Caco-2 (cell line): ENCODE measurements at regions not wholly inside any gene's neighbourhood (a gene's known extent, or its start where the extent isn't known, plus 50 kb on each side); places are given as distances from the start of the nearest gene placed in this dataset.
"Not testable (repeated sequence)": the region's sequence is repeated elsewhere in the genome, so short reads cannot be mapped to it uniquely, and the experiment has no call there.

Experiments
- BruUV-seq: library from RNA; stranded (reverse); fragments of 400-500 nt; replicated peaks from 2 replicates; lab custom pipeline; 2021; lab: Mats Ljungman, UMichigan
- CTCF ChIA-PET: fragments of 300-600 bp; sonication (Branson Sonifier 250); formaldehyde crosslinking; loops from one replicate; lab custom pipeline; 2022; ENCODE audit warnings: antibody characterized with exemption; lab: Charles Lee
- POLR2A ChIA-PET: fragments of 300-600 bp; sonication (Branson Sonifier 250); formaldehyde crosslinking; loops from one replicate; lab custom pipeline; 2022; ENCODE audit warnings: antibody characterized with exemption; lab: Charles Lee
- DNase-seq, 2 experiments: peaks; one replicate each; pipeline versions ENCODE4 v3.0.0 to v3.0.0-alpha.2; 2020 to 2022
- H3K27me3 ChIP-seq: replicated peaks from 2 replicates; pipeline ENCODE4 v1.6.0; 2011; ENCODE audit warnings: low read length; ENCODE audit not compliant: control insufficient read depth, insufficient read depth
- H3K36me3 ChIP-seq: 2 replicates; pipeline ENCODE4 v1.5.1; 2011; ENCODE audit warnings: low read length; ENCODE audit not compliant: control insufficient read depth, insufficient read depth
- H3K4me1 ChIP-seq: fragments of 250-450 bp; sonication (Bioruptor Pico); 2 replicates; pipeline ENCODE4 v1.5.1; 2020; ENCODE audit warnings: mild to moderate bottlenecking
- H3K4me3 ChIP-seq: 2 replicates; pipeline ENCODE4 v1.5.1; 2011; ENCODE audit warnings: low read depth, mild to moderate bottlenecking, control low read depth, low read length
- H3K9me3 ChIP-seq: fragments of 250-450 bp; sonication (Bioruptor Pico); 2 replicates; pipeline ENCODE4 v1.5.1; 2020; ENCODE audit warnings: mild to moderate bottlenecking, moderate library complexity
- H3K27ac Mint-ChIP-seq: one replicate; pipeline ENCODE4 v1.8.0; 2022; ENCODE audit warnings: mixed read lengths; ENCODE audit not compliant: unreplicated experiment
- H3K27me3 Mint-ChIP-seq: one replicate; pipeline ENCODE4 v1.8.0; 2022; ENCODE audit warnings: mixed read lengths; ENCODE audit not compliant: insufficient read depth, unreplicated experiment
- H3K36me3 Mint-ChIP-seq: one replicate; pipeline ENCODE4 v1.8.0; 2022; ENCODE audit warnings: mild to moderate bottlenecking, mixed read lengths; ENCODE audit not compliant: insufficient read depth, unreplicated experiment
- H3K4me1 Mint-ChIP-seq: one replicate; pipeline ENCODE4 v1.8.0; 2022; ENCODE audit warnings: low read depth, mixed read lengths; ENCODE audit not compliant: unreplicated experiment
- H3K4me3 Mint-ChIP-seq: one replicate; pipeline ENCODE4 v1.8.0; 2022; ENCODE audit warnings: mild to moderate bottlenecking, moderate library complexity, mixed read lengths; ENCODE audit not compliant: unreplicated experiment
- H3K9me3 Mint-ChIP-seq: one replicate; pipeline ENCODE4 v1.8.0; 2022; ENCODE audit warnings: mixed read lengths; ENCODE audit not compliant: unreplicated experiment
- CTCF ChIP-seq, 2 experiments: fragments of 200-600 bp in 1 of 2; IDR thresholded peaks; 1 replicate in 1 of 2; 2 replicates in 1 of 2; pipeline versions ENCODE4 v1.5.1 to v1.8.0; 2011 to 2022; ENCODE audit warnings: antibody characterized with exemption in 1 of 2, control low read depth in 1 of 2, inconsistent platforms in 1 of 2, low read depth in 1 of 2, low read length in 1 of 2, mild to moderate bottlenecking in 1 of 2, moderate library complexity in 1 of 2; ENCODE audit not compliant: insufficient read depth in 1 of 2, severe bottlenecking in 1 of 2, unreplicated experiment in 1 of 2
- intact Hi-C: fragments of 100-400 bp; cut with micrococcal nuclease; formaldehyde crosslinking; loops from one replicate; pipeline ENCODE4 v1.10.0; 2022; ENCODE audit not compliant: unreplicated experiment

GRCh38 chr12:105444653-105445102 is 114.2 kb downstream of the C12orf75 start:
- H3K27ac Mint-ChIP-seq: peak overlapping the region; percentile 88
- intact Hi-C loops: loop anchor here (1.0 kb wide), 2 partner anchors 36 to 48 kb away; no protein-coding TSS in a partner anchor
- Histone ChIP-seq H3K27me3 (no peaks in the 10 kb centered on the region), H3K4me3 (no peak overlapping the region), H3K4me1 (peaks cover 45% of the 10 kb centered on the region), H3K9me3 (peaks cover 3% of the 10 kb centered on the region), H3K36me3 (no peaks in the 10 kb centered on the region)
- ChIA-PET POLR2A (interaction anchor here (0.7 to 1.1 kb wide), 2 partner anchors 35 to 511 kb away, joined by 7 to 8 read pairs; no protein-coding TSS in a partner anchor), CTCF (interaction anchor here (1.5 kb wide), 1 partner anchor 48 kb away, joined by 3 read pairs; no protein-coding TSS in a partner anchor)
- H3K36me3 Mint-ChIP-seq: no peaks in the 10 kb centered on the region
- H3K4me1 Mint-ChIP-seq: peaks cover 15% of the 10 kb centered on the region
- DNase-seq: no peak
- TF ChIP-seq CTCF (IDR thresholded peaks at IDR 0.05; ENCODE audit: insufficient read depth in 1 of 2, low read depth in 1 of 2, low read length in 1 of 2, severe bottlenecking in 1 of 2, unreplicated experiment in 1 of 2): no peak
- H3K27me3 Mint-ChIP-seq: no peaks in the 10 kb centered on the region
- peaks cover 49% of the 10 kb centered on the region for H3K9me3 Mint-ChIP-seq
- no TSS peak for BruUV-seq
- peak overlapping the region; percentile 21 for H3K4me3 Mint-ChIP-seq

- peaks cover 48% of the 10 kb centered on the region for H3K9me3 Mint-ChIP-seq
- H3K27me3 Mint-ChIP-seq: no peaks in the 10 kb centered on the region
- Histone ChIP-seq H3K9me3 (peaks cover 3% of the 10 kb centered on the region; the same call in 1 of the 2 replicates), H3K27me3 (no peaks in the 10 kb centered on the region), H3K4me3 (no peak overlapping the region), H3K4me1 (peaks cover 45% of the 10 kb centered on the region), H3K36me3 (no peaks in the 10 kb centered on the region)
- no peaks in the 10 kb centered on the region for H3K36me3 Mint-ChIP-seq
- CTCF ChIA-PET: interaction anchor here (0.6 to 1.5 kb wide), 3 partner anchors 47 to 704 kb away, joined by 3 to 4 read pairs (median 3); no protein-coding TSS in a partner anchor
- POLR2A ChIA-PET: interaction anchor here (0.7 to 1.3 kb wide), 4 partner anchors 14 to 511 kb away, joined by 4 to 8 read pairs (median 6); no protein-coding TSS in a partner anchor
- H3K4me3 Mint-ChIP-seq: no peak overlapping the region
- no TSS peak for BruUV-seq
- DNase-seq: peak in 1 of 2 experiments; percentile 37
- H3K27ac Mint-ChIP-seq: peak overlapping the region; percentile 88
- intact Hi-C loops: loop anchor here (1.0 kb wide), 2 partner anchors 35 to 47 kb away; no protein-coding TSS in a partner anchor
- TF ChIP-seq CTCF (IDR thresholded peaks at IDR 0.05; ENCODE audit: insufficient read depth in 1 of 2, low read depth in 1 of 2, low read length in 1 of 2, severe bottlenecking in 1 of 2, unreplicated experiment in 1 of 2): no peak
- H3K4me1 Mint-ChIP-seq: peaks cover 15% of the 10 kb centered on the region
Measured at GRCh38 chr12:105445249-105445648, 114.8 kb downstream of the C12orf75 start.

GRCh38 chr12:105445649-105446048 is 115.2 kb downstream of the C12orf75 start:
- intact Hi-C loops: loop anchor here (1.0 kb wide), 2 partner anchors 35 to 47 kb away; no protein-coding TSS in a partner anchor
- no peaks in the 10 kb centered on the region for H3K27me3 Mint-ChIP-seq
- ChIA-PET CTCF (interaction anchor here (0.6 to 1.5 kb wide), 3 partner anchors 47 to 703 kb away, joined by 3 to 4 read pairs (median 3); no protein-coding TSS in a partner anchor), POLR2A (interaction anchor here (0.6 to 1.3 kb wide), 4 partner anchors 14 to 913 kb away, joined by 3 to 8 read pairs (median 4); no protein-coding TSS in a partner anchor)
- Histone ChIP-seq H3K4me3 (no peak overlapping the region), H3K27me3 (no peaks in the 10 kb centered on the region), H3K4me1 (peaks cover 45% of the 10 kb centered on the region), H3K36me3 (no peaks in the 10 kb centered on the region), H3K9me3 (peaks cover 3% of the 10 kb centered on the region; the same call in 1 of the 2 replicates)
- H3K27ac Mint-ChIP-seq: peak overlapping the region; percentile 88
- no peak for TF ChIP-seq CTCF (IDR thresholded peaks at IDR 0.05; ENCODE audit: insufficient read depth in 1 of 2, low read depth in 1 of 2, low read length in 1 of 2, severe bottlenecking in 1 of 2, unreplicated experiment in 1 of 2)
- peak; percentile 50 to 69 for DNase-seq
- peaks cover 15% of the 10 kb centered on the region for H3K4me1 Mint-ChIP-seq
- H3K4me3 Mint-ChIP-seq: no peak overlapping the region
- BruUV-seq: no TSS peak
- H3K36me3 Mint-ChIP-seq: no peaks in the 10 kb centered on the region
- peaks cover 44% of the 10 kb centered on the region for H3K9me3 Mint-ChIP-seq

- H3K9me3 ChIP-seq, H3K4me3 ChIP-seq, H3K36me3 ChIP-seq, DNase-seq, BruUV-seq, CTCF ChIA-PET, H3K36me3 Mint-ChIP-seq, H3K4me3 Mint-ChIP-seq, intact Hi-C loops, H3K27me3 Mint-ChIP-seq, H3K27me3 ChIP-seq: not testable (repeated sequence)
- H3K27ac Mint-ChIP-seq: peak overlapping the region; percentile 88
- H3K4me1 ChIP-seq: peaks cover 45% of the 10 kb centered on the region
- peaks cover 15% of the 10 kb centered on the region for H3K4me1 Mint-ChIP-seq
- POLR2A ChIA-PET: interaction anchor here (1.3 kb wide), 1 partner anchor 46 kb away, joined by 4 read pairs; no protein-coding TSS in a partner anchor
- peaks cover 44% of the 10 kb centered on the region for H3K9me3 Mint-ChIP-seq
Measured at GRCh38 chr12:105446460-105446859, 116.0 kb downstream of the C12orf75 start.
